ENCODE measurements at regions not wholly inside any gene's neighbourhood (a gene's known extent, or its start where the extent isn't known, plus 50 kb on each side); places are given as distances from the start of the nearest gene placed in this dataset.

DNA sequence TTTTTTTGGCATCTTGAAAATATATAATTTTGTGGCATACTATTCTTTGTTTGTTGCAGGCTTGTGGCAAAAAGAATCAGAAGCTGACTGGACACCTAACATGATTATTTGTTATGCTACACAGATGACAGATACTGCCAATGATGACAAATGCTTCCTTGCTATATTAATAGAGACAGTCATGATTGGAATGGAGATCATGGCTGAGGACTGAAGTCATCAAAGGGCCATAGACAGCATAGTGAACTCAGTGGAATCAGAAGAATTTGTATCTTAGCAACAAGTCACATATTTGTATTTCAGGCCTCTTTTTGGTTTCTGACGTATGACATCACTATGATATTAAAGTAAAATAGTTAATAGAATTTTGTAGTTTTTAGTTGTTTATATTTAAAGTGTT lies 1003.8 kb upstream of the DDX18 start:
- TF ChIP-seq CTCF (IDR thresholded peaks at IDR 0.05; ENCODE audit: insufficient read depth, low read length, poor library complexity, severe bottlenecking), result no peak
- no peak for TF ChIP-seq EZH2phosphoT487 (conservative IDR thresholded peaks at IDR 0.05; ENCODE audit: low read length)
